MM.1S (cell line): ENCODE measurements at regions not wholly inside any gene's neighbourhood (a gene's known extent, or its start where the extent isn't known, plus 50 kb on each side); places are given as distances from the start of the nearest gene placed in this dataset.

Experiments used
- DNase-seq: peaks from one replicate; pipeline ENCODE4 v3.0.0-alpha.2; 2015
- H2AFZ ChIP-seq: fragments of 300-600 bp; sonication (generic); 2 replicates; pipeline ENCODE4 v1.6.0; 2016; ENCODE audit warnings: antibody characterized with exemption, low read length
- H3F3A ChIP-seq: fragments of 300-600 bp; sonication (generic); 2 replicates; pipeline ENCODE4 v1.6.1; 2016; ENCODE audit warnings: mild to moderate bottlenecking, antibody characterized with exemption, low read length, moderate library complexity, mixed read lengths; ENCODE audit not compliant: insufficient read depth
- H3K27ac ChIP-seq: fragments of 300-600 bp; sonication (generic); 2 replicates; pipeline ENCODE4 v1.5.1; 2016; ENCODE audit warnings: mild to moderate bottlenecking, low read length
- H3K27me3 ChIP-seq: fragments of 300-600 bp; sonication (generic); replicated peaks from 2 replicates; pipeline ENCODE4 v1.6.0; 2016; ENCODE audit warnings: low read length; ENCODE audit not compliant: insufficient read depth
- H3K36me3 ChIP-seq: fragments of 300-600 bp; sonication (generic); replicated peaks from 2 replicates; pipeline ENCODE4 v1.6.1; 2016; ENCODE audit warnings: mild to moderate bottlenecking, low read length, mixed read lengths; ENCODE audit not compliant: insufficient read depth
- H3K4me1 ChIP-seq: fragments of 300-600 bp; sonication (generic); 2 replicates; pipeline ENCODE4 v1.6.1; 2016; ENCODE audit warnings: low read length, mixed read lengths
- H3K4me2 ChIP-seq: fragments of 300-600 bp; sonication (generic); 2 replicates; pipeline ENCODE4 v1.6.0; 2016; ENCODE audit warnings: low read depth, low read length
- H3K4me3 ChIP-seq: fragments of 300-600 bp; sonication (generic); 2 replicates; pipeline ENCODE4 v1.5.1; 2016; ENCODE audit warnings: low read length, mixed read lengths
- H3K79me2 ChIP-seq: fragments of 300-600 bp; sonication (generic); 2 replicates; pipeline ENCODE4 v1.6.1; 2016; ENCODE audit warnings: mixed run types, low read length, mixed read lengths
- H3K9ac ChIP-seq: fragments of 300-600 bp; sonication (generic); 2 replicates; pipeline ENCODE4 v1.6.1; 2016; ENCODE audit warnings: low read length, mixed read lengths
- H3K9me2 ChIP-seq: fragments of 300-600 bp; sonication (generic); replicated peaks from 2 replicates; pipeline ENCODE4 v1.6.1; 2016; ENCODE audit warnings: mild to moderate bottlenecking, low read length, mixed read lengths; ENCODE audit not compliant: insufficient read depth
- H3K9me3 ChIP-seq: fragments of 300-600 bp; sonication (generic); replicated peaks from 2 replicates; pipeline ENCODE4 v1.6.1; 2016; ENCODE audit warnings: mild to moderate bottlenecking, low read length, mixed read lengths; ENCODE audit not compliant: insufficient read depth
- H4K20me1 ChIP-seq: fragments of 300-600 bp; sonication (generic); 2 replicates; pipeline ENCODE4 v1.6.1; 2016; ENCODE audit warnings: mild to moderate bottlenecking, low read length, moderate library complexity, mixed read lengths; ENCODE audit not compliant: insufficient read depth
- EZH2 ChIP-seq: fragments of 300-600 bp; sonication (generic); optimal IDR thresholded peaks from 2 replicates; pipeline ENCODE3; 2017; ENCODE audit warnings: low read depth, mild to moderate bottlenecking, antibody characterized with exemption, low read length, mixed read lengths
- EZH2phosphoT487 ChIP-seq: fragments of 300-600 bp; sonication (generic); IDR thresholded peaks from 2 replicates; pipeline ENCODE4 v1.6.1; 2018; ENCODE audit warnings: antibody characterized with exemption, low read length
- TF ChIP-seq, protein P1 (sequence below): fragments of 300-600 bp; sonication (generic); IDR thresholded peaks from 2 replicates; pipeline ENCODE4 v1.5.1; 2016; ENCODE audit warnings: antibody characterized with exemption, low read length, mixed read lengths

DNA sequence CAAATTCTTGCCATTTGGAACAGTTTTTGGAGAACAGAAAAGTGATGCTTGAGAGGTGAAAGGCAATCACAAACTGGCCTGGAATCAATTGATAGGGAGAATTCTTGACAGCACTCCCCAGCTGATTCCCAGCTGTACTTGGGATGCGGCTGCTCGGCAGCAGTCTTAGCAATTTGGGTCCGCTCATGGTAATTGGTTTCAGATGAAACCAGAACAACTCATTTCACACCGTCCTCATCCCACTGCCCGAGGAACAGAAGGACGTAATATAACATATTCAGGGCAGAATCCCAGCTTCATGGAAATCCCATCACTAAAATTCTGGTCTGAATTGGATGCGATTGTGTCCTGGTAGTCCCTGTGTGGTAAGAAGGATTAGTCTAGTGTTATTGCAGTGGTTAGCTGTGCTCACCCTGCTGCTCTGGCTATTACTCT is 223.3 kb upstream of the FERD3L start:
- H3K4me2 ChIP-seq, result no peak overlapping the region
- no peak for DNase-seq
- H3K9ac ChIP-seq, result no peak overlapping the region
- H3K4me1 ChIP-seq, result no peaks in the 10 kb centered on the region
- no peak overlapping the region for H3K4me3 ChIP-seq
- H3K9me3 ChIP-seq, result no peaks in the 10 kb centered on the region
- H3F3A ChIP-seq, result no peaks in the 10 kb centered on the region
- H2AFZ ChIP-seq, result no peak overlapping the region
- no peaks in the 10 kb centered on the region for H3K27me3 ChIP-seq
- H4K20me1 ChIP-seq, result no peaks in the 10 kb centered on the region
- no peak for TF ChIP-seq EZH2
- TF ChIP-seq, protein P1, sequence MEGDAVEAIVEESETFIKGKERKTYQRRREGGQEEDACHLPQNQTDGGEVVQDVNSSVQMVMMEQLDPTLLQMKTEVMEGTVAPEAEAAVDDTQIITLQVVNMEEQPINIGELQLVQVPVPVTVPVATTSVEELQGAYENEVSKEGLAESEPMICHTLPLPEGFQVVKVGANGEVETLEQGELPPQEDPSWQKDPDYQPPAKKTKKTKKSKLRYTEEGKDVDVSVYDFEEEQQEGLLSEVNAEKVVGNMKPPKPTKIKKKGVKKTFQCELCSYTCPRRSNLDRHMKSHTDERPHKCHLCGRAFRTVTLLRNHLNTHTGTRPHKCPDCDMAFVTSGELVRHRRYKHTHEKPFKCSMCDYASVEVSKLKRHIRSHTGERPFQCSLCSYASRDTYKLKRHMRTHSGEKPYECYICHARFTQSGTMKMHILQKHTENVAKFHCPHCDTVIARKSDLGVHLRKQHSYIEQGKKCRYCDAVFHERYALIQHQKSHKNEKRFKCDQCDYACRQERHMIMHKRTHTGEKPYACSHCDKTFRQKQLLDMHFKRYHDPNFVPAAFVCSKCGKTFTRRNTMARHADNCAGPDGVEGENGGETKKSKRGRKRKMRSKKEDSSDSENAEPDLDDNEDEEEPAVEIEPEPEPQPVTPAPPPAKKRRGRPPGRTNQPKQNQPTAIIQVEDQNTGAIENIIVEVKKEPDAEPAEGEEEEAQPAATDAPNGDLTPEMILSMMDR, result no peak
- TF ChIP-seq EZH2phosphoT487, result no peak
- no peaks in the 10 kb centered on the region for H3K9me2 ChIP-seq
- no peak overlapping the region for H3K27ac ChIP-seq
- H3K36me3 ChIP-seq, result no peaks in the 10 kb centered on the region
- no peaks in the 10 kb centered on the region for H3K79me2 ChIP-seq

DNA sequence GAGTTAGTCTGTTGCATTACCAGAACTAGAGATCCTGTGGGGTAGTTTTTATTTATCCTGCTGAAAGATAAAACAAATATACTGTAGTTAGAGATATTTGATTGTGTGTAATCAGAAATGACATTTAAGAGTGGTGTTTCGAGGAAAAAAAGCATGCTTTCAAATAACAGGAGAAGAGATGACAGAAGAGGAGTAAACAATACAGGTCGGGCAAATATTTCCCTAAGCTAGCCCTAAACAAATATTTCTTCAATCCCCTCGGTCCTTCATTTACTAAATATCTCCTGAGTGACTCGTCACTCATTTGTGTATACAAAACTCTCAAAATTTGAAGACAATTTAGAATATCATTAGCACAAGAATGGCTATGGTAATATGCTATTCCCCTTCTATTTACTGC is 219.7 kb upstream of the FERD3L start:
- H4K20me1 ChIP-seq, result no peaks in the 10 kb centered on the region
- DNase-seq, result no peak
- H3K27me3 ChIP-seq, result no peaks in the 10 kb centered on the region
- H3K36me3 ChIP-seq, result no peaks in the 10 kb centered on the region
- no peak overlapping the region for H3K4me3 ChIP-seq
- TF ChIP-seq, protein P1, result no peak
- no peak for TF ChIP-seq EZH2
- TF ChIP-seq EZH2phosphoT487, result no peak
- no peaks in the 10 kb centered on the region for H3K9me2 ChIP-seq
- H2AFZ ChIP-seq, result no peak overlapping the region
- no peaks in the 10 kb centered on the region for H3F3A ChIP-seq
- H3K9me3 ChIP-seq, result no peaks in the 10 kb centered on the region
- no peaks in the 10 kb centered on the region for H3K79me2 ChIP-seq
- no peak overlapping the region for H3K9ac ChIP-seq
- no peaks in the 10 kb centered on the region for H3K4me1 ChIP-seq
- no peak overlapping the region for H3K27ac ChIP-seq
- H3K4me2 ChIP-seq, result no peak overlapping the region

DNA sequence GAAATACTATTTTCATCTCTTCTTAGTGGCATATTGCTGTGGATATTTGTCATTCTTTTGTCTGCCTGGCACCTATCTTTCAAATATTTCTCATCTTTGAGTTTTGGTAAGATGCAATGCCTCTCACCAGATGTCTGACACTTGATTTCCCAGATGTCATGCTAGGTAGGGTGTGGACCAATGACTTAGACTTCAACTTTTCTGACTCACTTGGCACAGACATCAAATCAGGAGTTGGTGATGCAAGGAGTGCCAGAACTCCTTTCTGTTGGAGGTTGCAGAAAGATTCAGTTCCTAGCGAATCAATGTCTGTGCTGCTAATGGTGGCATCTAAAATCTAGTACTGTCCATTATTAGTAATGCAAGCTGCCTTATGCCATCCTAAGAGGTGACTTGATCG is 216.9 kb upstream of the FERD3L start:
- no peaks in the 10 kb centered on the region for H3F3A ChIP-seq
- no peak overlapping the region for H3K27ac ChIP-seq
- TF ChIP-seq EZH2 (no peak), EZH2phosphoT487 (no peak)
- TF ChIP-seq, protein P1, result no peak
- H3K9me2 ChIP-seq, result no peaks in the 10 kb centered on the region
- no peak overlapping the region for H3K4me3 ChIP-seq
- H4K20me1 ChIP-seq, result no peaks in the 10 kb centered on the region
- H3K36me3 ChIP-seq, result no peaks in the 10 kb centered on the region
- no peaks in the 10 kb centered on the region for H3K9me3 ChIP-seq
- H3K4me1 ChIP-seq, result no peaks in the 10 kb centered on the region
- H3K9ac ChIP-seq, result no peak overlapping the region
- no peak overlapping the region for H3K4me2 ChIP-seq
- DNase-seq, result no peak
- H3K79me2 ChIP-seq, result no peaks in the 10 kb centered on the region
- H2AFZ ChIP-seq, result no peak overlapping the region
- H3K27me3 ChIP-seq, result no peaks in the 10 kb centered on the region
